ENCODE measurements at regions not wholly inside any gene's neighbourhood (a gene's known extent, or its start where the extent isn't known, plus 50 kb on each side); places are given as distances from the start of the nearest gene placed in this dataset.

GRCh38 chr2:217085543-217085942 lies 225.7 kb upstream of the TNP1 start:
- no peaks in the 10 kb centered on the region for H3K4me1 ChIP-seq (ENCODE audit: control insufficient read depth, insufficient read depth, low read length, poor library complexity, severe bottlenecking)
- no peak overlapping the region for H3K4me3 ChIP-seq (ENCODE audit: insufficient read depth, low read depth, low read length, poor library complexity, severe bottlenecking)
- H3K27me3 ChIP-seq (replicated peaks; ENCODE audit: control insufficient read depth, insufficient read depth, low read length, poor library complexity, severe bottlenecking): no peaks in the 10 kb centered on the region
- DNase-seq: no peak
- H3K9me3 ChIP-seq (ENCODE audit: control insufficient read depth, low read length): no peaks in the 10 kb centered on the region
- H3K36me3 ChIP-seq (ENCODE audit: control insufficient read depth, insufficient read depth, low read length): no peaks in the 10 kb centered on the region
- no peak overlapping the region for H3K27ac ChIP-seq (ENCODE audit: insufficient read depth, low read length, poor library complexity, severe bottlenecking)

- H3K27me3 ChIP-seq (replicated peaks; ENCODE audit: control insufficient read depth, insufficient read depth, low read length, poor library complexity, severe bottlenecking): no peaks in the 10 kb centered on the region
Observed at GRCh38 chr2:217081799-217082198, 221.9 kb upstream of the TNP1 start.

GRCh38 chr2:217079165-217079564 lies 219.3 kb upstream of the TNP1 start:
- Histone ChIP-seq H3K9me3 (ENCODE audit: control insufficient read depth, low read length) (no peaks in the 10 kb centered on the region), H3K4me3 (ENCODE audit: insufficient read depth, low read depth, low read length, poor library complexity, severe bottlenecking) (no peak overlapping the region), H3K27me3 (replicated peaks; ENCODE audit: control insufficient read depth, insufficient read depth, low read length, poor library complexity, severe bottlenecking) (no peaks in the 10 kb centered on the region), H3K27ac (ENCODE audit: insufficient read depth, low read length, poor library complexity, severe bottlenecking) (no peak overlapping the region), H3K36me3 (ENCODE audit: control insufficient read depth, insufficient read depth, low read length) (no peaks in the 10 kb centered on the region), H3K4me1 (ENCODE audit: control insufficient read depth, insufficient read depth, low read length, poor library complexity, severe bottlenecking) (no peaks in the 10 kb centered on the region)
- DNase-seq: no peak

More at GRCh38 chr2:217081799-217082198, 221.9 kb upstream of the TNP1 start:
- DNase-seq: no peak
- no peak overlapping the region for H3K4me3 ChIP-seq (ENCODE audit: insufficient read depth, low read depth, low read length, poor library complexity, severe bottlenecking)
- H3K4me1 ChIP-seq (ENCODE audit: control insufficient read depth, insufficient read depth, low read length, poor library complexity, severe bottlenecking): no peaks in the 10 kb centered on the region
- H3K36me3 ChIP-seq (ENCODE audit: control insufficient read depth, insufficient read depth, low read length): no peaks in the 10 kb centered on the region
- H3K27ac ChIP-seq (ENCODE audit: insufficient read depth, low read length, poor library complexity, severe bottlenecking): no peak overlapping the region
- H3K9me3 ChIP-seq (ENCODE audit: control insufficient read depth, low read length): no peaks in the 10 kb centered on the region

- Histone ChIP-seq H3K9me3 (ENCODE audit: control insufficient read depth, low read length) (no peaks in the 10 kb centered on the region), H3K27ac (ENCODE audit: insufficient read depth, low read length, poor library complexity, severe bottlenecking) (no peak overlapping the region), H3K27me3 (replicated peaks; ENCODE audit: control insufficient read depth, insufficient read depth, low read length, poor library complexity, severe bottlenecking) (no peaks in the 10 kb centered on the region), H3K36me3 (ENCODE audit: control insufficient read depth, insufficient read depth, low read length) (no peaks in the 10 kb centered on the region), H3K4me1 (ENCODE audit: control insufficient read depth, insufficient read depth, low read length, poor library complexity, severe bottlenecking) (no peaks in the 10 kb centered on the region), H3K4me3 (ENCODE audit: insufficient read depth, low read depth, low read length, poor library complexity, severe bottlenecking) (no peak overlapping the region)
- DNase-seq: no peak
Observed at GRCh38 chr2:217077831-217078407, 218.1 kb upstream of the TNP1 start.

DNA sequence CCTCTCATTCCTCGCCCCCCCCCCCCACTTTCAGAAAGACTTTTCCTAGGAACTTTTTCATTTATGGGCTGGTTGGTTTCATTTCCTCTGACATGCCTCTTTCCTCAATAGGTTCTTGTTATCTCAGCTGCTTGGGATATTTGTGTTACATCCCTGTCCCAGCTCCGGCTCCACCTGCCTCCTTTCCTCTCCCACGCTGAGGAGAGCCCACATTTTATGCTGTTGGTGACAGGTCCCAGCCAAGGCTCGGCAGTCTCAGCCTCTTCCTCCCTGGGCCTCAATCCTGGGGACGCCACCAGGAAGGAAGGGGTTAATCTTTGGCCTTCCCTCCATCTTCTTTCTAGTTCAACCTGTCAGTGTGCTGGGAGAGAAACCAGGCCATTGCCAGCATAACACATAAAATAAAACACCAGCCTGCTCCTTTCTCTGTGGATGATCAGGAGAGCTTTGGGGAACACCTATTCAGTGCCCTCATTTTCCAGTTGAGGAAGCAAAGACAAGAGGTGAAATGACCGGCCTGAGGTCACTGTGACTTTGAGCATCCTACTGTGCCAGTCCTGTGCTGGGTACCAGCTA lies 216.9 kb upstream of the TNP1 start:
- Histone ChIP-seq H3K4me3 (ENCODE audit: insufficient read depth, low read depth, low read length, poor library complexity, severe bottlenecking) (no peak overlapping the region), H3K27ac (ENCODE audit: insufficient read depth, low read length, poor library complexity, severe bottlenecking) (no peak overlapping the region), H3K27me3 (replicated peaks; ENCODE audit: control insufficient read depth, insufficient read depth, low read length, poor library complexity, severe bottlenecking) (no peaks in the 10 kb centered on the region), H3K4me1 (ENCODE audit: control insufficient read depth, insufficient read depth, low read length, poor library complexity, severe bottlenecking) (no peaks in the 10 kb centered on the region), H3K9me3 (ENCODE audit: control insufficient read depth, low read length) (no peaks in the 10 kb centered on the region), H3K36me3 (ENCODE audit: control insufficient read depth, insufficient read depth, low read length) (no peaks in the 10 kb centered on the region)
- no peak for DNase-seq

- no peak for DNase-seq
- H3K4me3 ChIP-seq (ENCODE audit: insufficient read depth, low read depth, low read length, poor library complexity, severe bottlenecking): no peak overlapping the region
- H3K27me3 ChIP-seq (replicated peaks; ENCODE audit: control insufficient read depth, insufficient read depth, low read length, poor library complexity, severe bottlenecking): no peaks in the 10 kb centered on the region
- no peaks in the 10 kb centered on the region for H3K36me3 ChIP-seq (ENCODE audit: control insufficient read depth, insufficient read depth, low read length)
- no peaks in the 10 kb centered on the region for H3K4me1 ChIP-seq (ENCODE audit: control insufficient read depth, insufficient read depth, low read length, poor library complexity, severe bottlenecking)
- no peak overlapping the region for H3K27ac ChIP-seq (ENCODE audit: insufficient read depth, low read length, poor library complexity, severe bottlenecking)
- H3K9me3 ChIP-seq (ENCODE audit: control insufficient read depth, low read length): no peaks in the 10 kb centered on the region
Observed at GRCh38 chr2:217076058-217076435, 216.2 kb upstream of the TNP1 start.

- no peaks in the 10 kb centered on the region for H3K36me3 ChIP-seq (ENCODE audit: control insufficient read depth, insufficient read depth, low read length)
- no peaks in the 10 kb centered on the region for H3K27me3 ChIP-seq (replicated peaks; ENCODE audit: control insufficient read depth, insufficient read depth, low read length, poor library complexity, severe bottlenecking)
- H3K9me3 ChIP-seq (ENCODE audit: control insufficient read depth, low read length): no peaks in the 10 kb centered on the region
- H3K4me1 ChIP-seq (ENCODE audit: control insufficient read depth, insufficient read depth, low read length, poor library complexity, severe bottlenecking): no peaks in the 10 kb centered on the region
- DNase-seq: no peak
- no peak overlapping the region for H3K4me3 ChIP-seq (ENCODE audit: insufficient read depth, low read depth, low read length, poor library complexity, severe bottlenecking)
- no peak overlapping the region for H3K27ac ChIP-seq (ENCODE audit: insufficient read depth, low read length, poor library complexity, severe bottlenecking)
Observed at GRCh38 chr2:217075268-217076057, 215.6 kb upstream of the TNP1 start.

- no peak for DNase-seq
- Histone ChIP-seq H3K9me3 (ENCODE audit: control insufficient read depth, low read length) (no peaks in the 10 kb centered on the region), H3K4me1 (ENCODE audit: control insufficient read depth, insufficient read depth, low read length, poor library complexity, severe bottlenecking) (no peaks in the 10 kb centered on the region), H3K4me3 (ENCODE audit: insufficient read depth, low read depth, low read length, poor library complexity, severe bottlenecking) (no peak overlapping the region), H3K27me3 (replicated peaks; ENCODE audit: control insufficient read depth, insufficient read depth, low read length, poor library complexity, severe bottlenecking) (no peaks in the 10 kb centered on the region), H3K36me3 (ENCODE audit: control insufficient read depth, insufficient read depth, low read length) (no peaks in the 10 kb centered on the region), H3K27ac (ENCODE audit: insufficient read depth, low read length, poor library complexity, severe bottlenecking) (no peak overlapping the region)
Observed at GRCh38 chr2:217074576-217075255, 214.9 kb upstream of the TNP1 start.

- Histone ChIP-seq H3K27me3 (replicated peaks; ENCODE audit: control insufficient read depth, insufficient read depth, low read length, poor library complexity, severe bottlenecking) (no peaks in the 10 kb centered on the region), H3K4me3 (ENCODE audit: insufficient read depth, low read depth, low read length, poor library complexity, severe bottlenecking) (no peak overlapping the region), H3K27ac (ENCODE audit: insufficient read depth, low read length, poor library complexity, severe bottlenecking) (no peak overlapping the region), H3K4me1 (ENCODE audit: control insufficient read depth, insufficient read depth, low read length, poor library complexity, severe bottlenecking) (no peaks in the 10 kb centered on the region), H3K9me3 (ENCODE audit: control insufficient read depth, low read length) (no peaks in the 10 kb centered on the region), H3K36me3 (ENCODE audit: control insufficient read depth, insufficient read depth, low read length) (no peaks in the 10 kb centered on the region)
- DNase-seq: no peak
Observed at GRCh38 chr2:217071416-217071815, 211.6 kb upstream of the TNP1 start.

GRCh38 chr2:217070611-217071010 lies 210.7 kb upstream of the TNP1 start:
- Histone ChIP-seq H3K27ac (ENCODE audit: insufficient read depth, low read length, poor library complexity, severe bottlenecking) (no peak overlapping the region), H3K4me1 (ENCODE audit: control insufficient read depth, insufficient read depth, low read length, poor library complexity, severe bottlenecking) (no peaks in the 10 kb centered on the region)
- no peak for DNase-seq

More at GRCh38 chr2:217070611-217071010, 210.7 kb upstream of the TNP1 start:
- H3K27me3 ChIP-seq (replicated peaks; ENCODE audit: control insufficient read depth, insufficient read depth, low read length, poor library complexity, severe bottlenecking): no peaks in the 10 kb centered on the region
- no peaks in the 10 kb centered on the region for H3K9me3 ChIP-seq (ENCODE audit: control insufficient read depth, low read length)
- no peaks in the 10 kb centered on the region for H3K36me3 ChIP-seq (ENCODE audit: control insufficient read depth, insufficient read depth, low read length)
- no peak overlapping the region for H3K4me3 ChIP-seq (ENCODE audit: insufficient read depth, low read depth, low read length, poor library complexity, severe bottlenecking)
